H1 (cell line): ENCODE measurements at regions not wholly inside any gene's neighbourhood (a gene's known extent, or its start where the extent isn't known, plus 50 kb on each side); places are given as distances from the start of the nearest gene placed in this dataset.

Experiments
- CTCF ChIA-PET: fragments of 300-600 bp; sonication (Branson Sonifier 250); formaldehyde crosslinking; loops from one replicate; lab custom pipeline; 2021; ENCODE audit not compliant: partially characterized antibody; lab: Charles Lee
- POLR2A ChIA-PET: fragments of 300-600 bp; sonication (Branson Sonifier 250); formaldehyde crosslinking; loops from one replicate; lab custom pipeline; 2021; ENCODE audit warnings: inconsistent platforms; ENCODE audit not compliant: partially characterized antibody; lab: Charles Lee
- DNase-seq, 2 experiments: peaks; one replicate each; pipeline versions ENCODE4 v3.0.0 to v3.0.0-alpha.2; 2010 to 2022; ENCODE audit warnings: low spot score in 2 of 2, low read depth in 1 of 2, mixed read lengths in 1 of 2
- FAIRE-seq: peaks from 2 replicates; lab custom pipeline; 2011; peaks lifted over from hg19 to GRCh38; lab: Jason Lieb, UNC
- H2AFZ ChIP-seq: 2 replicates; pipeline ENCODE4 v1.8.1; 2012; ENCODE audit warnings: low read length, inconsistent platforms
- H2AK5ac ChIP-seq: 2 replicates; pipeline ENCODE4 v1.6.1; 2013; ENCODE audit warnings: low read depth, low read length
- H2BK120ac ChIP-seq: replicated peaks from 2 replicates; pipeline ENCODE3; 2013; ENCODE audit warnings: low read depth, low read length, inconsistent platforms
- H2BK12ac ChIP-seq: 2 replicates; pipeline ENCODE4 v1.6.1; 2013; ENCODE audit warnings: low read depth, low read length
- H2BK15ac ChIP-seq: 2 replicates; pipeline ENCODE4 v1.6.1; 2013; ENCODE audit warnings: low read length
- H2BK20ac ChIP-seq: 2 replicates; pipeline ENCODE4 v1.6.1; 2013; ENCODE audit warnings: low read length
- H2BK5ac ChIP-seq: 2 replicates; pipeline ENCODE4 v1.6.1; 2013; ENCODE audit warnings: low read depth, low read length
- H3K14ac ChIP-seq: 2 replicates; pipeline ENCODE4 v1.6.1; 2013; ENCODE audit warnings: inconsistent platforms; ENCODE audit not compliant: insufficient read length
- H3K18ac ChIP-seq: 2 replicates; pipeline ENCODE4 v1.6.1; 2013; ENCODE audit warnings: low read length; ENCODE audit errors: extremely low read depth
- H3K23ac ChIP-seq: 2 replicates; pipeline ENCODE4 v1.6.1; 2013; ENCODE audit warnings: inconsistent platforms; ENCODE audit not compliant: insufficient read length
- H3K23me2 ChIP-seq: 2 replicates; pipeline ENCODE4 v1.6.1; 2013; ENCODE audit warnings: low read depth, low read length
- H3K27ac ChIP-seq: 2 replicates; pipeline ENCODE4 v1.6.1; 2011; ENCODE audit warnings: low read depth, low read length, inconsistent platforms
- H3K27me3 ChIP-seq, 4 experiments: replicated peaks in 1 of 4; 1 replicate in 1 of 4; 2 replicates in 3 of 4; pipeline versions ENCODE4 v1.6.1 to v1.8.1; 2011 to 2013; ENCODE audit warnings: low read length in 3 of 4, mild to moderate bottlenecking in 3 of 4, inconsistent platforms in 2 of 4, mixed read lengths in 2 of 4, moderate library complexity in 1 of 4; ENCODE audit not compliant: control insufficient read depth in 3 of 4, insufficient read depth in 3 of 4; ENCODE audit errors: extremely low read depth in 1 of 4
- H3K36me3 ChIP-seq, 4 experiments: 2 replicates each; pipeline versions ENCODE4 v1.6.1 to v1.8.1; 2011 to 2013; ENCODE audit warnings: mild to moderate bottlenecking in 4 of 4, low read length in 3 of 4, moderate library complexity in 2 of 4, control low read depth in 1 of 4, inconsistent platforms in 1 of 4; ENCODE audit not compliant: insufficient read depth in 4 of 4, control insufficient read depth in 2 of 4
- H3K4ac ChIP-seq: replicated peaks from 2 replicates; pipeline ENCODE3; 2013; ENCODE audit warnings: low read length, low read depth, mixed read lengths, inconsistent platforms; ENCODE audit not compliant: insufficient read length
- H3K4me1 ChIP-seq, 4 experiments: replicated peaks in 1 of 4; 1 replicate in 1 of 4; 2 replicates in 3 of 4; pipeline versions ENCODE4 v1.6.1 to v1.8.1; 2011 to 2013; ENCODE audit warnings: low read length in 3 of 4, inconsistent platforms in 2 of 4, mixed read lengths in 1 of 4; ENCODE audit not compliant: insufficient read depth in 4 of 4, control insufficient read depth in 3 of 4
- H3K4me2 ChIP-seq, 2 experiments: 2 replicates each; pipeline versions ENCODE4 v1.6.1 to v1.8.1; 2011 to 2013; ENCODE audit warnings: low read depth in 2 of 2, low read length in 2 of 2, control low read depth in 1 of 2, inconsistent platforms in 1 of 2, mild to moderate bottlenecking in 1 of 2; ENCODE audit not compliant: insufficient read depth in 1 of 2
- H3K4me3 ChIP-seq, 4 experiments: fragments of 200-600, 300-600 bp in 1 of 4; sonication (generic), shearing (Covaris generic), sonication (Bioruptor Twin) in 1 of 4; 2 replicates each; pipeline versions ENCODE4 v1.5.1 to v1.8.1; 2011 to 2016; ENCODE audit warnings: low read length in 4 of 4, low read depth in 3 of 4, control low read depth in 2 of 4, inconsistent platforms in 2 of 4, mild to moderate bottlenecking in 2 of 4, mixed read lengths in 1 of 4, moderate library complexity in 1 of 4; ENCODE audit not compliant: insufficient read depth in 2 of 4; ENCODE audit errors: extremely low read depth in 1 of 4
- H3K56ac ChIP-seq: replicated peaks from 2 replicates; pipeline ENCODE3; 2013; ENCODE audit warnings: low read depth, mild to moderate bottlenecking, mixed read lengths, low read length, inconsistent platforms; ENCODE audit not compliant: insufficient read length
- H3K79me1 ChIP-seq: 2 replicates; pipeline ENCODE4 v1.6.1; 2013; ENCODE audit warnings: low read depth, low read length, control low read depth
- H3K79me2 ChIP-seq, 2 experiments: 2 replicates each; pipeline versions ENCODE4 v1.6.1 to v1.8.1; 2012 to 2013; ENCODE audit warnings: low read length in 2 of 2, mild to moderate bottlenecking in 2 of 2, inconsistent platforms in 1 of 2; ENCODE audit not compliant: insufficient read depth in 2 of 2, control insufficient read depth in 1 of 2
- H3K9ac ChIP-seq, 4 experiments: replicated peaks in 1 of 4; 1 replicate in 1 of 4; 2 replicates in 3 of 4; pipeline versions ENCODE4 v1.6.1 to v1.8.1; 2011 to 2013; ENCODE audit warnings: low read depth in 3 of 4, low read length in 3 of 4, control low read depth in 2 of 4, mild to moderate bottlenecking in 2 of 4, moderate library complexity in 2 of 4, inconsistent platforms in 1 of 4; ENCODE audit errors: extremely low read depth in 1 of 4
- H3K9me3 ChIP-seq, 2 experiments: 2 replicates each; pipeline versions ENCODE4 v1.6.1 to v1.8.1; 2012 to 2013; ENCODE audit warnings: mild to moderate bottlenecking in 2 of 2, moderate library complexity in 2 of 2, control low read depth in 1 of 2, inconsistent platforms in 1 of 2, low read depth in 1 of 2, low read length in 1 of 2, mixed read lengths in 1 of 2; ENCODE audit not compliant: insufficient read depth in 2 of 2
- H4K20me1 ChIP-seq, 2 experiments: replicated peaks in 1 of 2; 2 replicates each; pipeline versions ENCODE3 to v1.8.1; 2011 to 2013; ENCODE audit warnings: inconsistent platforms in 2 of 2, low read length in 2 of 2, mild to moderate bottlenecking in 1 of 2; ENCODE audit not compliant: insufficient read depth in 2 of 2, control insufficient read depth in 1 of 2
- H4K5ac ChIP-seq: 2 replicates; pipeline ENCODE4 v1.6.1; 2013; ENCODE audit warnings: low read length, low read depth, mixed read lengths, inconsistent platforms; ENCODE audit not compliant: insufficient read length
- H4K8ac ChIP-seq: 2 replicates; pipeline ENCODE4 v1.8.0; 2013; ENCODE audit warnings: mild to moderate bottlenecking, moderate library complexity, low read length, inconsistent platforms; ENCODE audit not compliant: insufficient read depth; ENCODE audit errors: extremely low read depth
- H4K91ac ChIP-seq: replicated peaks from 2 replicates; pipeline ENCODE3; 2013; ENCODE audit warnings: low read length, mixed read lengths, inconsistent platforms; ENCODE audit not compliant: insufficient read length
- BACH1 ChIP-seq: IDR thresholded peaks from 2 replicates; pipeline ENCODE4 v1.6.1; 2012; ENCODE audit warnings: low read length, improper control_type of control experiment
- BCL11A ChIP-seq, 2 experiments: IDR thresholded peaks; one replicate each; pipeline ENCODE4 v1.6.1; 2011; ENCODE audit warnings: low read depth in 2 of 2, low read length in 2 of 2, mild to moderate bottlenecking in 2 of 2
- CHD2 ChIP-seq: IDR thresholded peaks from 2 replicates; pipeline ENCODE4 v1.6.1; 2012; ENCODE audit warnings: low read length, improper control_type of control experiment
- CTBP2 ChIP-seq: IDR thresholded peaks from 2 replicates; pipeline ENCODE4 v1.7.0; 2011; ENCODE audit warnings: borderline replicate concordance, mild to moderate bottlenecking, moderate library complexity, mixed read lengths, low read length; ENCODE audit not compliant: insufficient read depth, insufficient read length
- HDAC6 ChIP-seq: IDR thresholded peaks from one replicate; pipeline ENCODE4 v1.7.1; 2012; ENCODE audit warnings: low read depth, mild to moderate bottlenecking, inconsistent platforms, low read length, moderate library complexity
- JUND ChIP-seq: IDR thresholded peaks from 2 replicates; pipeline ENCODE4 v1.6.1; 2011; ENCODE audit warnings: mild to moderate bottlenecking, improper control_type of control experiment, low read length
- KDM1A ChIP-seq: fragments of 200-600, 300-600 bp; sonication (generic); IDR thresholded peaks from 2 replicates; pipeline ENCODE4 v1.7.1; 2016; ENCODE audit warnings: mild to moderate bottlenecking, low read length, borderline replicate concordance
- KDM4A ChIP-seq: IDR thresholded peaks from one replicate; pipeline ENCODE4 v1.7.1; 2012; ENCODE audit warnings: low read depth, mild to moderate bottlenecking, moderate library complexity, low read length, inconsistent platforms; ENCODE audit not compliant: severe bottlenecking
- KDM5A ChIP-seq: fragments of 200-600 bp; IDR thresholded peaks from 2 replicates; pipeline ENCODE4 v1.7.1; 2012; ENCODE audit warnings: mild to moderate bottlenecking, low read length, inconsistent platforms, mixed read lengths
- POLR2AphosphoS5 ChIP-seq: IDR thresholded peaks from 2 replicates; pipeline ENCODE4 v1.6.1; 2011; ENCODE audit warnings: low read depth, low read length
- RFX5 ChIP-seq: IDR thresholded peaks from 2 replicates; pipeline ENCODE4 v1.6.1; 2011; ENCODE audit warnings: low read depth, low read length, improper control_type of control experiment, borderline replicate concordance
- RNF2 ChIP-seq: fragments of 200-900, 300-1000 bp; sonication (generic); IDR thresholded peaks from 2 replicates; pipeline ENCODE4 v1.7.1; 2016; ENCODE audit warnings: borderline replicate concordance, low read depth, mild to moderate bottlenecking, antibody characterized with exemption, low read length; ENCODE audit not compliant: poor library complexity, severe bottlenecking; ENCODE audit errors: missing control alignments
- SAP30 ChIP-seq: fragments of 300-600 bp; sonication (generic); IDR thresholded peaks from 2 replicates; pipeline ENCODE4 v1.7.1; 2012; ENCODE audit warnings: low read length, moderate library complexity, mild to moderate bottlenecking, inconsistent platforms; ENCODE audit not compliant: insufficient read depth, insufficient replicate concordance
- SP2 ChIP-seq: IDR thresholded peaks from 2 replicates; pipeline ENCODE4 v1.6.1; 2012; ENCODE audit warnings: mild to moderate bottlenecking, low read length, inconsistent platforms
- SRF ChIP-seq: IDR thresholded peaks from 2 replicates; pipeline ENCODE4 v1.6.1; 2011; ENCODE audit warnings: mild to moderate bottlenecking, low read depth, low read length, moderate library complexity
- SUZ12 ChIP-seq: fragments of 200-600 bp; sonication (generic); IDR thresholded peaks from 2 replicates; pipeline ENCODE4 v1.6.1; 2012; ENCODE audit warnings: mild to moderate bottlenecking, inconsistent platforms, low read length, moderate library complexity, mixed read lengths
- WGBS, 2 experiments: shearing (Covaris generic) in 1 of 2; methylation state at CpG; one replicate each; pipeline versions ENCODE4 v1.1.6 to v1.1.7; 2013 to 2015; ENCODE audit warnings: low lambda C conversion rate in 2 of 2, mixed read lengths in 2 of 2, inconsistent platforms in 1 of 2, low coverage in 1 of 2, missing lambda C conversion rate in 1 of 2; ENCODE audit not compliant: insufficient replicate concordance in 2 of 2, insufficient coverage in 1 of 2, insufficient read length in 1 of 2; ENCODE audit errors: extremely low coverage in 1 of 2, missing lambda C conversion rate in 1 of 2; 5-methylcytosine and 5-hydroxymethylcytosine counted together

- no peaks in the 10 kb centered on the region for H3K27me3 ChIP-seq
- POLR2A ChIA-PET, result no interaction called here
- H3K79me1 ChIP-seq, result no peaks in the 10 kb centered on the region
- H2BK120ac ChIP-seq, result no peak overlapping the region
- no peaks in the 10 kb centered on the region for H3K23me2 ChIP-seq
- no peak overlapping the region for H3K23ac ChIP-seq
- H2BK5ac ChIP-seq, result no peak overlapping the region
- no peaks in the 10 kb centered on the region for H4K20me1 ChIP-seq
- FAIRE-seq (no peak), DNase-seq (no peak)
- no peak overlapping the region for H2BK15ac ChIP-seq
- no peaks in the 10 kb centered on the region for H3K36me3 ChIP-seq
- H2BK12ac ChIP-seq, result no peak overlapping the region
- no peak overlapping the region for H4K8ac ChIP-seq
- H3K9me3 ChIP-seq, result no peaks in the 10 kb centered on the region
- H3K18ac ChIP-seq, result no peak overlapping the region
- H3K4ac ChIP-seq, result no peak overlapping the region
- H4K91ac ChIP-seq, result no peak overlapping the region
- WGBS, 2 experiments, result 94% methylated on average over 6 of the region's 6 CpGs; no CpG with 5 or more reads in 1 of the 2 experiments
- H3K79me2 ChIP-seq, result no peaks in the 10 kb centered on the region
- H2BK20ac ChIP-seq, result no peak overlapping the region
- H3K4me2 ChIP-seq, result no peak overlapping the region
- no peak overlapping the region for H3K56ac ChIP-seq
- no peak overlapping the region for H2AFZ ChIP-seq
- H3K9ac ChIP-seq, result no peak overlapping the region
- H3K4me3 ChIP-seq, result no peak overlapping the region
- H2AK5ac ChIP-seq, result no peak overlapping the region
- H4K5ac ChIP-seq, result no peak overlapping the region
- H3K27ac ChIP-seq, result no peak overlapping the region
- H3K4me1 ChIP-seq, result peaks cover 0 to 11% (median 0%) of the 10 kb centered on the region in 4 experiments; a peak in 1 of 7 replicates
- no peak overlapping the region for H3K14ac ChIP-seq
- CTCF ChIA-PET, result no interaction called here
- TF ChIP-seq BACH1 (no peak), RFX5 (no peak), KDM1A (no peak), CHD2 (no peak), KDM5A (no peak), SP2 (no peak), SAP30 (no peak), SRF (no peak), RNF2 (no peak), KDM4A (no peak), CTBP2 (no peak), POLR2AphosphoS5 (no peak), JUND (no peak), SUZ12 (no peak), HDAC6 (no peak), BCL11A (IDR thresholded peaks at IDR 0.05; ENCODE audit: low read depth in 2 of 2, low read length in 2 of 2) (no peak)
Measured at GRCh38 chr5:115455301-115455707, 89.3 kb downstream of the FEM1C start.
